ENCODE measurements at regions not wholly inside any gene's neighbourhood (a gene's known extent, or its start where the extent isn't known, plus 50 kb on each side); places are given as distances from the start of the nearest gene placed in this dataset.
"Not testable (repeated sequence)": the region's sequence is repeated elsewhere in the genome, so short reads cannot be mapped to it uniquely, and the experiment has no call there.

- H3K4me3 ChIP-seq (ENCODE audit: low read depth, low read length): no peak overlapping the region
- TF ChIP-seq, protein P1, sequence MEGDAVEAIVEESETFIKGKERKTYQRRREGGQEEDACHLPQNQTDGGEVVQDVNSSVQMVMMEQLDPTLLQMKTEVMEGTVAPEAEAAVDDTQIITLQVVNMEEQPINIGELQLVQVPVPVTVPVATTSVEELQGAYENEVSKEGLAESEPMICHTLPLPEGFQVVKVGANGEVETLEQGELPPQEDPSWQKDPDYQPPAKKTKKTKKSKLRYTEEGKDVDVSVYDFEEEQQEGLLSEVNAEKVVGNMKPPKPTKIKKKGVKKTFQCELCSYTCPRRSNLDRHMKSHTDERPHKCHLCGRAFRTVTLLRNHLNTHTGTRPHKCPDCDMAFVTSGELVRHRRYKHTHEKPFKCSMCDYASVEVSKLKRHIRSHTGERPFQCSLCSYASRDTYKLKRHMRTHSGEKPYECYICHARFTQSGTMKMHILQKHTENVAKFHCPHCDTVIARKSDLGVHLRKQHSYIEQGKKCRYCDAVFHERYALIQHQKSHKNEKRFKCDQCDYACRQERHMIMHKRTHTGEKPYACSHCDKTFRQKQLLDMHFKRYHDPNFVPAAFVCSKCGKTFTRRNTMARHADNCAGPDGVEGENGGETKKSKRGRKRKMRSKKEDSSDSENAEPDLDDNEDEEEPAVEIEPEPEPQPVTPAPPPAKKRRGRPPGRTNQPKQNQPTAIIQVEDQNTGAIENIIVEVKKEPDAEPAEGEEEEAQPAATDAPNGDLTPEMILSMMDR (IDR thresholded peaks at IDR 0.05; ENCODE audit: insufficient read depth, low read length, poor library complexity, severe bottlenecking): no peak
- no peak for DNase-seq (ENCODE audit: low read depth)
- no peaks in the 10 kb centered on the region for H3K36me3 ChIP-seq (ENCODE audit: control insufficient read depth, insufficient read depth, low read length)
- H3K27me3 ChIP-seq (ENCODE audit: control insufficient read depth, insufficient read depth, low read length): no peaks in the 10 kb centered on the region
Measured at GRCh38 chrX:40530509-40530908, 50.3 kb upstream of the ATP6AP2 start.

- H3K27me3 ChIP-seq (ENCODE audit: control insufficient read depth, insufficient read depth, low read length): no peaks in the 10 kb centered on the region
- no peak for DNase-seq (ENCODE audit: low read depth)
- TF ChIP-seq, protein P1 (IDR thresholded peaks at IDR 0.05; ENCODE audit: insufficient read depth, low read length, poor library complexity, severe bottlenecking): no peak
- no peaks in the 10 kb centered on the region for H3K36me3 ChIP-seq (ENCODE audit: control insufficient read depth, insufficient read depth, low read length)
- no peak overlapping the region for H3K4me3 ChIP-seq (ENCODE audit: low read depth, low read length)
Measured at GRCh38 chrX:40527543-40527942, 53.2 kb upstream of the ATP6AP2 start.

DNA sequence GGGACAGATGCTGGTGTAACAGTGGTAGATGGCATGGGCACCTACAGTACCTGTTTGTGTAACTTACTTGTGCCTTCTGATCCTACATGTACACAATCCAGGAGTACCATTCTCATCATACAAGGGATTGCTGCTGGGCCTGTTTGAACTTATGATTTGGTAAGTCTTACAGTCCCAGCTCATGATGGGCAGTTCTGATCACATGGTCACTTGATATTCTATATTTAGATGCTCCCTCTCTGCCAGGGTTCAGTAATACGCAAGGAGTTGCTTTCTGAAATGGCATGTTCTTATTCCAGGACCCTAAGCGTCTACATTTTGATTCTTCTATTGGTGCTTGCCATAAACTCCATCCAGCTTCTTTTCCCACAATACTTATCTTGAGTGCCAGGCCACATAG, 54.4 kb upstream of the ATP6AP2 start:
- DNase-seq (ENCODE audit: low read depth): no peak
- TF ChIP-seq, protein P1 (IDR thresholded peaks at IDR 0.05; ENCODE audit: insufficient read depth, low read length, poor library complexity, severe bottlenecking): no peak
- no peaks in the 10 kb centered on the region for H3K36me3 ChIP-seq (ENCODE audit: control insufficient read depth, insufficient read depth, low read length)
- H3K27me3 ChIP-seq (ENCODE audit: control insufficient read depth, insufficient read depth, low read length): no peaks in the 10 kb centered on the region
- H3K4me3 ChIP-seq (ENCODE audit: low read depth, low read length): no peak overlapping the region

GRCh38 chrX:40525901-40526300, 54.9 kb upstream of the ATP6AP2 start:
- not testable (repeated sequence) for H3K27me3 ChIP-seq (ENCODE audit: control insufficient read depth, insufficient read depth, low read length); H3K4me3 ChIP-seq (ENCODE audit: low read depth, low read length); H3K36me3 ChIP-seq (ENCODE audit: control insufficient read depth, insufficient read depth, low read length); DNase-seq (ENCODE audit: low read depth)

- Histone ChIP-seq H3K27me3 (ENCODE audit: control insufficient read depth, insufficient read depth, low read length) (no peaks in the 10 kb centered on the region), H3K4me3 (ENCODE audit: low read depth, low read length) (no peak overlapping the region), H3K36me3 (ENCODE audit: control insufficient read depth, insufficient read depth, low read length) (no peaks in the 10 kb centered on the region)
- TF ChIP-seq, protein P1 (IDR thresholded peaks at IDR 0.05; ENCODE audit: insufficient read depth, low read length, poor library complexity, severe bottlenecking): no peak
- DNase-seq (ENCODE audit: low read depth): no peak
Measured at GRCh38 chrX:40524423-40524822, 56.3 kb upstream of the ATP6AP2 start.

- H3K27me3 ChIP-seq (ENCODE audit: control insufficient read depth, insufficient read depth, low read length): no peaks in the 10 kb centered on the region
- no peak overlapping the region for H3K4me3 ChIP-seq (ENCODE audit: low read depth, low read length)
- DNase-seq (ENCODE audit: low read depth): no peak
- TF ChIP-seq, protein P1 (IDR thresholded peaks at IDR 0.05; ENCODE audit: insufficient read depth, low read length, poor library complexity, severe bottlenecking): no peak
- H3K36me3 ChIP-seq (ENCODE audit: control insufficient read depth, insufficient read depth, low read length): no peaks in the 10 kb centered on the region
Measured at GRCh38 chrX:40523852-40524251, 56.9 kb upstream of the ATP6AP2 start.
